Body of pancreas (tissue), 4 donors: ENCODE measurements at regions not wholly inside any gene's neighbourhood (a gene's known extent, or its start where the extent isn't known, plus 50 kb on each side); places are given as distances from the start of the nearest gene placed in this dataset.

Experiments
- CTCF ChIP-seq, 7 experiments: fragments of 450-650 bp in 4 of 7; fragments of 200-600 bp in 3 of 7; sonication (generic) in 3 of 7; IDR thresholded peaks; one replicate each; pipeline ENCODE4 v1.5.1; 2016 to 2019; ENCODE audit warnings: antibody characterized with exemption in 7 of 7
- POLR2A ChIP-seq, 3 donors: fragments of 450-650 bp; IDR thresholded peaks; one replicate each; pipeline ENCODE4 v1.6.1; 2016; ENCODE audit warnings: antibody characterized with exemption in 3 of 3, mild to moderate bottlenecking in 2 of 3

GRCh38 chr3:33980252-33980651, 181.8 kb downstream of the PDCD6IP start:
- TF ChIP-seq CTCF (IDR thresholded peaks at IDR 0.05) = peak in 4 of 7 experiments; percentile 30 to 42 (median 36)
- no peak for TF ChIP-seq POLR2A (IDR thresholded peaks at IDR 0.05)
